Caco-2 (cell line): ENCODE measurements at regions not wholly inside any gene's neighbourhood (a gene's known extent, or its start where the extent isn't known, plus 50 kb on each side); places are given as distances from the start of the nearest gene placed in this dataset.

Experiments used
- BruUV-seq: library from RNA; stranded (reverse); fragments of 400-500 nt; replicated peaks from 2 replicates; lab custom pipeline; 2021; lab: Mats Ljungman, UMichigan
- CTCF ChIA-PET: fragments of 300-600 bp; sonication (Branson Sonifier 250); formaldehyde crosslinking; loops from one replicate; lab custom pipeline; 2022; ENCODE audit warnings: antibody characterized with exemption; lab: Charles Lee
- POLR2A ChIA-PET: fragments of 300-600 bp; sonication (Branson Sonifier 250); formaldehyde crosslinking; loops from one replicate; lab custom pipeline; 2022; ENCODE audit warnings: antibody characterized with exemption; lab: Charles Lee
- DNase-seq, 2 experiments: peaks; one replicate each; pipeline versions ENCODE4 v3.0.0 to v3.0.0-alpha.2; 2020 to 2022
- H3K27me3 ChIP-seq: replicated peaks from 2 replicates; pipeline ENCODE4 v1.6.0; 2011; ENCODE audit warnings: low read length; ENCODE audit not compliant: control insufficient read depth, insufficient read depth
- H3K36me3 ChIP-seq: 2 replicates; pipeline ENCODE4 v1.5.1; 2011; ENCODE audit warnings: low read length; ENCODE audit not compliant: control insufficient read depth, insufficient read depth
- H3K4me1 ChIP-seq: fragments of 250-450 bp; sonication (Bioruptor Pico); 2 replicates; pipeline ENCODE4 v1.5.1; 2020; ENCODE audit warnings: mild to moderate bottlenecking
- H3K4me3 ChIP-seq: 2 replicates; pipeline ENCODE4 v1.5.1; 2011; ENCODE audit warnings: low read depth, mild to moderate bottlenecking, control low read depth, low read length
- H3K9me3 ChIP-seq: fragments of 250-450 bp; sonication (Bioruptor Pico); 2 replicates; pipeline ENCODE4 v1.5.1; 2020; ENCODE audit warnings: mild to moderate bottlenecking, moderate library complexity
- H3K27ac Mint-ChIP-seq: one replicate; pipeline ENCODE4 v1.8.0; 2022; ENCODE audit warnings: mixed read lengths; ENCODE audit not compliant: unreplicated experiment
- H3K27me3 Mint-ChIP-seq: one replicate; pipeline ENCODE4 v1.8.0; 2022; ENCODE audit warnings: mixed read lengths; ENCODE audit not compliant: insufficient read depth, unreplicated experiment
- H3K36me3 Mint-ChIP-seq: one replicate; pipeline ENCODE4 v1.8.0; 2022; ENCODE audit warnings: mild to moderate bottlenecking, mixed read lengths; ENCODE audit not compliant: insufficient read depth, unreplicated experiment
- H3K4me1 Mint-ChIP-seq: one replicate; pipeline ENCODE4 v1.8.0; 2022; ENCODE audit warnings: low read depth, mixed read lengths; ENCODE audit not compliant: unreplicated experiment
- H3K4me3 Mint-ChIP-seq: one replicate; pipeline ENCODE4 v1.8.0; 2022; ENCODE audit warnings: mild to moderate bottlenecking, moderate library complexity, mixed read lengths; ENCODE audit not compliant: unreplicated experiment
- H3K9me3 Mint-ChIP-seq: one replicate; pipeline ENCODE4 v1.8.0; 2022; ENCODE audit warnings: mixed read lengths; ENCODE audit not compliant: unreplicated experiment
- intact Hi-C: fragments of 100-400 bp; cut with micrococcal nuclease; formaldehyde crosslinking; loops from one replicate; pipeline ENCODE4 v1.10.0; 2022; ENCODE audit not compliant: unreplicated experiment
- TF ChIP-seq, protein P1 (sequence below), 2 experiments: fragments of 200-600 bp in 1 of 2; IDR thresholded peaks; 1 replicate in 1 of 2; 2 replicates in 1 of 2; pipeline versions ENCODE4 v1.5.1 to v1.8.0; 2011 to 2022; ENCODE audit warnings: antibody characterized with exemption in 1 of 2, control low read depth in 1 of 2, inconsistent platforms in 1 of 2, low read depth in 1 of 2, low read length in 1 of 2, mild to moderate bottlenecking in 1 of 2, moderate library complexity in 1 of 2; ENCODE audit not compliant: insufficient read depth in 1 of 2, severe bottlenecking in 1 of 2, unreplicated experiment in 1 of 2

- CTCF ChIA-PET = no interaction called here
- H3K36me3 Mint-ChIP-seq = no peaks in the 10 kb centered on the region
Observed at GRCh38 chr1:36624466-36624865, 141.8 kb upstream of the CSF3R start.

DNA sequence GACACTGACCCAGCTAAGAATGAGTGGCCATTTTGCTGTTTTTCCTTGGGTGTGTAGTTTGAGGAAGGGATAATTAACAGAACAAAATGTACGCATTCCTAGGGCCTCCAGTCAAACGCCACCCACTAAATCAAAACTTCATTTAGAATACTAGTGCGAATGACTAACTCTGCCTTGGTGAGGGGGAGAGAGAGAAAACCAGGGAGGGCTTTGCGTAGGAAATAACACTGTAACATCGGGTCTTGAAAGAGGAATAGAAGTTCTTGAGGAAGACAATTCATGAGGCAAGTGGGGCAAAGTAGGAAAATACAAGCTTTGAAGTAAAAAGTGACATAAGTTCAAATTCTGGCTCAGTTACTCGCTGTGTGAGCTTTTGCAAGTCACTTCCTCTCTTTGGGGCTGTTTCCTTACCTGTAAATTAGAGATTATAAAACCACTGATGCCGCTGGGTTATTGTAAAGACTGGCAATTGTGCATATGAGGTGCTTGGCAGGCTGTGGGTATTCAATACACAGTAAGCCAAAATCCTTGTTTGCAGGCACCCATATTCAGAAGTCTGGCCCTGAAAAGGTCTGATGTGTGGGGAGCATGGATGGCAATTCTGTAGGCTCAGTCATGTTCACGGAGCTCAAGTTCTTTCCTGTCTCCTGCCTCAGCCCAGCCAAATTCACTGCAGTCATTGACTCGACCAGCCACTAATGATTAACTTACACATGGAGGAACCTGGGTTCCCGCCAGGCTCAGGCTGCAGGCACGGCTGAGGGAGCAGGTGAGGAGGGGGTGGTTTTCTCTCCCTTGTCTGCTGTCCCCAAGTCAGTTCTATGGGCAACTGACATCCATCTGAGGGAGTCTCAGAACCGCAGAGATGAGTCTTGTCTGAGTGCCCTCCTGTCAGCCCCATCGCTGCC is 140.3 kb upstream of the CSF3R start:
- H3K4me3 Mint-ChIP-seq = no peak overlapping the region
- POLR2A ChIA-PET = no interaction called here
- no peak overlapping the region for H3K27ac Mint-ChIP-seq
- H3K36me3 Mint-ChIP-seq = no peaks in the 10 kb centered on the region
- TF ChIP-seq, protein P1, sequence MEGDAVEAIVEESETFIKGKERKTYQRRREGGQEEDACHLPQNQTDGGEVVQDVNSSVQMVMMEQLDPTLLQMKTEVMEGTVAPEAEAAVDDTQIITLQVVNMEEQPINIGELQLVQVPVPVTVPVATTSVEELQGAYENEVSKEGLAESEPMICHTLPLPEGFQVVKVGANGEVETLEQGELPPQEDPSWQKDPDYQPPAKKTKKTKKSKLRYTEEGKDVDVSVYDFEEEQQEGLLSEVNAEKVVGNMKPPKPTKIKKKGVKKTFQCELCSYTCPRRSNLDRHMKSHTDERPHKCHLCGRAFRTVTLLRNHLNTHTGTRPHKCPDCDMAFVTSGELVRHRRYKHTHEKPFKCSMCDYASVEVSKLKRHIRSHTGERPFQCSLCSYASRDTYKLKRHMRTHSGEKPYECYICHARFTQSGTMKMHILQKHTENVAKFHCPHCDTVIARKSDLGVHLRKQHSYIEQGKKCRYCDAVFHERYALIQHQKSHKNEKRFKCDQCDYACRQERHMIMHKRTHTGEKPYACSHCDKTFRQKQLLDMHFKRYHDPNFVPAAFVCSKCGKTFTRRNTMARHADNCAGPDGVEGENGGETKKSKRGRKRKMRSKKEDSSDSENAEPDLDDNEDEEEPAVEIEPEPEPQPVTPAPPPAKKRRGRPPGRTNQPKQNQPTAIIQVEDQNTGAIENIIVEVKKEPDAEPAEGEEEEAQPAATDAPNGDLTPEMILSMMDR (IDR thresholded peaks at IDR 0.05; ENCODE audit: insufficient read depth in 1 of 2, low read depth in 1 of 2, low read length in 1 of 2, severe bottlenecking in 1 of 2, unreplicated experiment in 1 of 2) = no peak
- no peak overlapping the region for H3K4me3 ChIP-seq
- no peak for DNase-seq
- H3K27me3 ChIP-seq = no peaks in the 10 kb centered on the region
- no peaks in the 10 kb centered on the region for H3K36me3 ChIP-seq
- intact Hi-C loops = no loop called here
- CTCF ChIA-PET = no interaction called here
- H3K9me3 ChIP-seq = no peaks in the 10 kb centered on the region
- no peaks in the 10 kb centered on the region for H3K4me1 Mint-ChIP-seq
- H3K27me3 Mint-ChIP-seq = peaks cover 11% of the 10 kb centered on the region
- no peaks in the 10 kb centered on the region for H3K9me3 Mint-ChIP-seq
- BruUV-seq = no TSS peak
- H3K4me1 ChIP-seq = no peaks in the 10 kb centered on the region

More at GRCh38 chr1:36624466-36624865, 141.8 kb upstream of the CSF3R start:
- H3K4me3 Mint-ChIP-seq = no peak overlapping the region
- no peak for DNase-seq
- TF ChIP-seq, protein P1 (IDR thresholded peaks at IDR 0.05; ENCODE audit: insufficient read depth in 1 of 2, low read depth in 1 of 2, low read length in 1 of 2, severe bottlenecking in 1 of 2, unreplicated experiment in 1 of 2) = no peak
- H3K27ac Mint-ChIP-seq = no peak overlapping the region
- POLR2A ChIA-PET = no interaction called here
- Histone ChIP-seq H3K4me1 (no peaks in the 10 kb centered on the region), H3K27me3 (no peaks in the 10 kb centered on the region), H3K9me3 (no peaks in the 10 kb centered on the region), H3K4me3 (no peak overlapping the region), H3K36me3 (no peaks in the 10 kb centered on the region)
- H3K4me1 Mint-ChIP-seq = no peaks in the 10 kb centered on the region
- H3K27me3 Mint-ChIP-seq = peaks cover 17% of the 10 kb centered on the region
- intact Hi-C loops = no loop called here
- no peaks in the 10 kb centered on the region for H3K9me3 Mint-ChIP-seq
- BruUV-seq = no TSS peak

DNA sequence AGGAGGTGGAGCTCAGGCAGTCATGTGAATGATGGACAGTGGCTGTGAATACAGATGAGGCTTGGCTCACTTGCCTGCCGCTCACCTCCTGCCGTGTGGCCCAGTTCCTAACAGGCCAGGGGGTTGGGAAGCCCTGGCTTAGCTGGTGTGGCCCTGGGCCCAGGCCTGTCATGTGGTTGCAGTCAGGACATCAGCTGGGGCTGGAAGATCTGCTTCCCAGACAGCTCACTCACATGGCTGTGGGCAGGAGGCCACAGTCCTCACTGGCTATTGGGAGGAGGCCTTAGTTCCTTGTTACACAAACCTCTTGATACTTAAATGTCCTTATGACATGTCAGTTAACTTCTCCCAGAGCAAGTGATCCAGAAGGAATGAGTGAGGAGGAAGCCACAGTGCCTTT is 138.8 kb upstream of the CSF3R start:
- intact Hi-C loops = no loop called here
- ChIA-PET POLR2A (no interaction called here), CTCF (no interaction called here)
- Mint-ChIP-seq H3K27ac (no peak overlapping the region), H3K36me3 (no peaks in the 10 kb centered on the region), H3K4me1 (no peaks in the 10 kb centered on the region), H3K9me3 (no peaks in the 10 kb centered on the region), H3K27me3 (peaks cover 7% of the 10 kb centered on the region), H3K4me3 (no peak overlapping the region)
- BruUV-seq = no TSS peak
- no peaks in the 10 kb centered on the region for H3K9me3 ChIP-seq
- no peaks in the 10 kb centered on the region for H3K36me3 ChIP-seq
- no peak overlapping the region for H3K4me3 ChIP-seq
- H3K27me3 ChIP-seq = no peaks in the 10 kb centered on the region
- no peak for DNase-seq
- H3K4me1 ChIP-seq = no peaks in the 10 kb centered on the region
- TF ChIP-seq, protein P1 (IDR thresholded peaks at IDR 0.05; ENCODE audit: insufficient read depth in 1 of 2, low read depth in 1 of 2, low read length in 1 of 2, severe bottlenecking in 1 of 2, unreplicated experiment in 1 of 2) = no peak
